HCT116 (cell line): ENCODE measurements at regions not wholly inside any gene's neighbourhood (a gene's known extent, or its start where the extent isn't known, plus 50 kb on each side); places are given as distances from the start of the nearest gene placed in this dataset.

ENCODE experiments used
- ATAC-seq: fragments of 200-7000 bp; cut with Tn5 transposase; 2 replicates; pipeline ENCODE4 v1.9.1; 2020; ENCODE audit warnings: mild to moderate bottlenecking, moderate library complexity
- BruUV-seq: library from RNA; stranded (reverse); fragments of 400-500 nt; replicated peaks from 2 replicates; lab custom pipeline; 2021; lab: Mats Ljungman, UMichigan
- CTCF ChIA-PET: fragments of 300-600 bp; sonication (Branson Sonifier 250); formaldehyde crosslinking; loops from one replicate; lab custom pipeline; 2021; ENCODE audit warnings: antibody characterized with exemption; lab: Charles Lee
- POLR2A ChIA-PET: fragments of 300-600, 350-600 bp; sonication (Branson Sonifier 250); formaldehyde crosslinking; loops from one replicate; lab custom pipeline; 2021; ENCODE audit warnings: antibody characterized with exemption; lab: Charles Lee
- RAD21 ChIA-PET, 2 experiments: fragments of 300-600 bp; sonication (Branson Sonifier 250); formaldehyde crosslinking; loops; one replicate each; lab custom pipeline; 2023; ENCODE audit warnings: low total read pairs in 2 of 2; ENCODE audit not compliant: uncharacterized antibody in 2 of 2, unreplicated experiment in 2 of 2, low non-redundant PET in 1 of 2; lab: Charles Lee
- DNase-seq: peaks from one replicate; pipeline ENCODE4 v3.0.0-alpha.2; 2010; ENCODE audit warnings: low read depth, low spot score
- H2AFZ ChIP-seq: fragments of 200-600 bp; shearing (Covaris generic), sonication (generic); 2 replicates; pipeline ENCODE4 v1.6.1; 2017; ENCODE audit warnings: low read depth, mixed run types, mixed read lengths, antibody characterized with exemption, low read length; ENCODE audit not compliant: poor library complexity, severe bottlenecking
- H3K27ac ChIP-seq: 2 replicates; pipeline ENCODE4 v1.5.1; 2012; ENCODE audit warnings: low read depth, low read length
- H3K27me3 ChIP-seq: fragments of 200-600 bp; sonication (generic); 2 replicates; pipeline ENCODE4 v1.6.1; 2016; ENCODE audit warnings: mixed run types, low read length, mixed read lengths; ENCODE audit not compliant: insufficient read depth
- H3K36me3 ChIP-seq, 2 experiments: fragments of 200-500 bp in 1 of 2; fragments of 200-600 bp in 1 of 2; sonication (Bioruptor generic) in 1 of 2; sonication (generic) in 1 of 2; 2 replicates each; pipeline versions ENCODE4 v1.5.1 to v1.6.1; 2014 to 2016; ENCODE audit warnings: low read length in 2 of 2, inconsistent platforms in 1 of 2, mixed read lengths in 1 of 2, mixed run types in 1 of 2; ENCODE audit not compliant: insufficient read depth in 2 of 2, control insufficient read depth in 1 of 2
- H3K4me1 ChIP-seq, 2 experiments: fragments of 200-600 bp in 1 of 2; sonication (generic) in 1 of 2; 2 replicates each; pipeline versions ENCODE4 v1.5.1 to v1.6.1; 2012 to 2017; ENCODE audit warnings: low read length in 2 of 2, inconsistent platforms in 1 of 2, mild to moderate bottlenecking in 1 of 2, mixed read lengths in 1 of 2, mixed run types in 1 of 2, moderate library complexity in 1 of 2; ENCODE audit not compliant: insufficient read depth in 2 of 2, control insufficient read depth in 1 of 2
- H3K4me2 ChIP-seq: fragments of 200-600 bp; sonication (generic); 2 replicates; pipeline ENCODE4 v1.6.1; 2017; ENCODE audit warnings: mixed run types, low read length, mixed read lengths
- H3K4me3 ChIP-seq, 2 experiments: fragments of 200-600 bp in 1 of 2; sonication (generic) in 1 of 2; replicated peaks in 1 of 2; 2 replicates each; pipeline ENCODE4 v1.5.1; 2011 to 2016; ENCODE audit warnings: low read length in 2 of 2, control low read depth in 1 of 2, low read depth in 1 of 2, mild to moderate bottlenecking in 1 of 2, mixed read lengths in 1 of 2, mixed run types in 1 of 2
- H3K79me2 ChIP-seq: fragments of 200-600 bp; sonication (generic); 2 replicates; pipeline ENCODE4 v1.6.1; 2017; ENCODE audit warnings: mild to moderate bottlenecking, mixed run types, low read length, moderate library complexity, mixed read lengths; ENCODE audit not compliant: insufficient read depth
- H3K9ac ChIP-seq: fragments of 200-600 bp; sonication (generic); 2 replicates; pipeline ENCODE4 v1.6.1; 2016; ENCODE audit warnings: low read length, mixed read lengths
- H3K9me2 ChIP-seq: fragments of 200-600 bp; sonication (generic), shearing (Covaris generic); 2 replicates; pipeline ENCODE4 v1.6.1; 2017; ENCODE audit warnings: mixed run types, mild to moderate bottlenecking, moderate library complexity; ENCODE audit not compliant: insufficient read depth
- H3K9me3 ChIP-seq, 2 experiments: fragments of 200-500 bp in 1 of 2; fragments of 200-600 bp in 1 of 2; sonication (Bioruptor generic) in 1 of 2; sonication (generic) in 1 of 2; 2 replicates each; pipeline ENCODE4 v1.6.1; 2014 to 2017; ENCODE audit warnings: low read length in 2 of 2, mixed read lengths in 2 of 2, inconsistent platforms in 1 of 2, low read depth in 1 of 2, mild to moderate bottlenecking in 1 of 2, mixed run types in 1 of 2, moderate library complexity in 1 of 2; ENCODE audit not compliant: control insufficient read depth in 1 of 2, insufficient read depth in 1 of 2
- H4K20me1 ChIP-seq: fragments of 200-600 bp; sonication (generic), shearing (Covaris generic); 2 replicates; pipeline ENCODE4 v1.6.1; 2017; ENCODE audit warnings: mixed run types, mild to moderate bottlenecking, moderate library complexity; ENCODE audit not compliant: insufficient read depth
- CEBPB ChIP-seq: IDR thresholded peaks from 2 replicates; pipeline ENCODE4 v1.6.1; 2012; ENCODE audit warnings: low read depth
- ELF1 ChIP-seq: IDR thresholded peaks from 2 replicates; pipeline ENCODE4 v1.6.1; 2012; ENCODE audit warnings: low read depth, borderline replicate concordance
- FOSL1 ChIP-seq: IDR thresholded peaks from 2 replicates; pipeline ENCODE4 v1.6.1; 2012; ENCODE audit warnings: low read depth
- MAX ChIP-seq: IDR thresholded peaks from 2 replicates; pipeline ENCODE4 v1.6.1; 2012
- POLR2A ChIP-seq: IDR thresholded peaks from 2 replicates; pipeline ENCODE4 v1.7.0; 2011; ENCODE audit warnings: borderline replicate concordance; ENCODE audit not compliant: insufficient read depth, insufficient read length; ENCODE audit errors: extremely low read depth
- RAD21 ChIP-seq: IDR thresholded peaks from 2 replicates; pipeline ENCODE4 v1.6.1; 2012; ENCODE audit warnings: low read depth, mild to moderate bottlenecking
- REST ChIP-seq: IDR thresholded peaks from 2 replicates; pipeline ENCODE4 v1.6.1; 2012; ENCODE audit warnings: low read depth
- YY1 ChIP-seq: IDR thresholded peaks from 2 replicates; pipeline ENCODE4 v1.6.1; 2011; ENCODE audit warnings: low read length, low read depth, moderate library complexity, mild to moderate bottlenecking; ENCODE audit not compliant: insufficient replicate concordance; ENCODE audit errors: extremely low read depth
- ZFX ChIP-seq: fragments of 450-650 bp; IDR thresholded peaks from 2 replicates; pipeline ENCODE4 v1.6.1; 2017
- ZNF274 ChIP-seq: fragments of 200-500 bp; sonication (Bioruptor generic); IDR thresholded peaks from 2 replicates; pipeline ENCODE4 v1.6.1; 2014; ENCODE audit warnings: mild to moderate bottlenecking, low read depth, low read length, inconsistent platforms
- intact Hi-C: fragments of 100-400 bp; cut with micrococcal nuclease; formaldehyde crosslinking; loops from 2 replicates; pipeline ENCODE4 v1.10.0; 2022
- TF ChIP-seq, protein P1 (sequence below): IDR thresholded peaks from 2 replicates; pipeline ENCODE4 v1.6.1; 2012
- TF ChIP-seq, protein P2 (sequence below): IDR thresholded peaks from 2 replicates; pipeline ENCODE4 v1.6.1; 2011; ENCODE audit warnings: mild to moderate bottlenecking, low read length, moderate library complexity; ENCODE audit not compliant: insufficient replicate concordance; ENCODE audit errors: extremely low read depth

- TF ChIP-seq REST (no peak), CEBPB (no peak), ZFX (no peak), RAD21 (no peak), ELF1 (no peak)
- TF ChIP-seq, protein P1, sequence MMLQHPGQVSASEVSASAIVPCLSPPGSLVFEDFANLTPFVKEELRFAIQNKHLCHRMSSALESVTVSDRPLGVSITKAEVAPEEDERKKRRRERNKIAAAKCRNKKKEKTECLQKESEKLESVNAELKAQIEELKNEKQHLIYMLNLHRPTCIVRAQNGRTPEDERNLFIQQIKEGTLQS: no peak
Observed at GRCh38 chr15:29342201-29342600, 72.6 kb upstream of the NSMCE3 start (continued).

GRCh38 chr15:29337156-29337959 lies 67.7 kb upstream of the NSMCE3 start:
- no TSS peak for BruUV-seq
- H3K27me3 ChIP-seq: peaks cover 24% of the 10 kb centered on the region; the same call in 1 of the 2 replicates
- no peak for ATAC-seq

More at GRCh38 chr15:29337156-29337959, 67.7 kb upstream of the NSMCE3 start:
- H4K20me1 ChIP-seq: no peaks in the 10 kb centered on the region
- H3K27ac ChIP-seq: no peak overlapping the region
- no peaks in the 10 kb centered on the region for H3K9me2 ChIP-seq
- CTCF ChIA-PET: no interaction called here
- no peak overlapping the region for H3K4me2 ChIP-seq
- H3K4me1 ChIP-seq: no peaks in the 10 kb centered on the region
- POLR2A ChIA-PET: no interaction called here
- H3K9ac ChIP-seq: no peak overlapping the region
- no peak for DNase-seq
- intact Hi-C loops: no loop called here
- H3K36me3 ChIP-seq: no peaks in the 10 kb centered on the region
- H3K79me2 ChIP-seq: no peaks in the 10 kb centered on the region
- no peaks in the 10 kb centered on the region for H3K9me3 ChIP-seq
- TF ChIP-seq CEBPB (no peak), ZFX (no peak), RAD21 (no peak), FOSL1 (no peak), POLR2A (no peak), YY1 (no peak), MAX (no peak), ZNF274 (no peak)
- TF ChIP-seq, protein P2, sequence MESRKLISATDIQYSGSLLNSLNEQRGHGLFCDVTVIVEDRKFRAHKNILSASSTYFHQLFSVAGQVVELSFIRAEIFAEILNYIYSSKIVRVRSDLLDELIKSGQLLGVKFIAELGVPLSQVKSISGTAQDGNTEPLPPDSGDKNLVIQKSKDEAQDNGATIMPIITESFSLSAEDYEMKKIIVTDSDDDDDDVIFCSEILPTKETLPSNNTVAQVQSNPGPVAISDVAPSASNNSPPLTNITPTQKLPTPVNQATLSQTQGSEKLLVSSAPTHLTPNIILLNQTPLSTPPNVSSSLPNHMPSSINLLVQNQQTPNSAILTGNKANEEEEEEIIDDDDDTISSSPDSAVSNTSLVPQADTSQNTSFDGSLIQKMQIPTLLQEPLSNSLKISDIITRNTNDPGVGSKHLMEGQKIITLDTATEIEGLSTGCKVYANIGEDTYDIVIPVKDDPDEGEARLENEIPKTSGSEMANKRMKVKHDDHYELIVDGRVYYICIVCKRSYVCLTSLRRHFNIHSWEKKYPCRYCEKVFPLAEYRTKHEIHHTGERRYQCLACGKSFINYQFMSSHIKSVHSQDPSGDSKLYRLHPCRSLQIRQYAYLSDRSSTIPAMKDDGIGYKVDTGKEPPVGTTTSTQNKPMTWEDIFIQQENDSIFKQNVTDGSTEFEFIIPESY: no peak
- TF ChIP-seq, all 23 proteins: peak for 0
- RAD21 ChIA-PET: no interaction called here
- Histone ChIP-seq H3K4me3 (no peak overlapping the region), H2AFZ (no peak overlapping the region)
